ENCODE measurements at regions not wholly inside any gene's neighbourhood (a gene's known extent, or its start where the extent isn't known, plus 50 kb on each side); places are given as distances from the start of the nearest gene placed in this dataset.

DNA sequence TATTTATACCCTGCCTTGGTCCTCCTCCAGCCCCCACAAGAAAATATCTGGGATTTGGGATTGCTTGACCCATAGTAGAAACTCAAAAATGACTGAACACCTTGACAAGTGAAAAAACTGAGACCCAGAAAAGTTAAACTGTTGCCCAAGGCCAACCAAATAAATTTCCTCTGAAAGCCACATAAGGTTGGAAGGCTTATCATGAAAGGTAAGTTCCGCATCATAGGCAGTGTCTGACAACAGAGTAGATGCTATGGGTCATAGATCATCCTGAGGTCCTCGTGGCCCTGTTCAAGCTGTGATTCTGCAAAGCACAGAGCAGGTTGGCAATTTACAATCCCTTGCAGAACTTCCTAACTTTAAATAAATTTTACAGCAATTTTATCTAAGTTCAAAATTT, 140.8 kb upstream of the TSC22D2 start:
- no peak for DNase-seq (ENCODE audit: low read depth)

DNA sequence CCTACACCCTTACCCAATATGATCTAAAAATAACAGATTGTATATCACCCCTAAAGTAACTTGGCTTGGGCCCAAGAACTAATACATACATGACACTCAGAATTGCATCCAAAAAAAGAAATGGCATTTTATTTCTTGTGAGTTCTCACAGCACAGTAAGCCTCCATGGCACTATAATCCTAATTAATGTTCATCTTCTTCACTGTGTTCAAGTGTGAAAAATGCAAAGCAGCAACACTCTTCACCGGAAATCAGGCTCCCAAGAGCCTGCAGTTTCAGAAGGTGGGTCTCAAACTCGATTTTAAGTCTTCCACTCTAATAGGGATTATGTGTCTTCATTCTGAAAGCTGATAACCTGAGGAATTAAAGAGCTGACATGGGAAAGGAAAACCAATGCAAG, 142.8 kb upstream of the TSC22D2 start:
- DNase-seq (ENCODE audit: low read depth): no peak

DNA sequence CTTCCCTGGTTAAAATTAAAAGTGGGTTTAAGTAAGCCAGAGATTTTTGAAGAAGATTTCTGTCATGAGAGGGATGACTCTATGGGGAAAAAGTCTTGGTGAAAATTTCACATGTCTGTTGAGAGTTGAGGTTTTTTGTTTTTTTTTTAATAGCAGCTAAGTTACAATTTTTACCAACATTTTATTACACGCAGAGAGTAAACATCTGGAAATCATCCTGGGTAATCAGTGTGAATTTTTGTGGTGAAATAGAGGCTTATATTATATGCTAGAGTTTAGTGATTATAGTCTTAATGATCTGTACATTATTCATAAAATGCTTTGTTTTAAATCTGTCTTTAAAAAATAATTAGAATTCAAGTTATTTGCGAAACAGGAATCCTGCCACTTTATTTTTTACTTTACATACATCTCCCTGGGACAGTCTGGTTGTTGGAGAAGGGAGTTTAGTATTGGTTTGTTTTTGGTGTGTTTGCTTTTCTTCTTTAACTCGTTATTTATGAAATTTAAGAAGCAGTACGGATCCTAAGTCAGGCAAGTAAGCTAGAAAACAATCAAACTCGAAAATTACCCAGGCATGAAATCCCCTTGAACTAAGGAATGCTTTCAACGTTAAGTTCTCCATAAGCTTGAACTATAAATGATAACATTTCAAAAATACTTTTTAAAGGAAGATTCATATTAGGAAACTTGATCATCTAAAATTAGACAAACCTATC, 143.4 kb upstream of the TSC22D2 start:
- no peak for DNase-seq (ENCODE audit: low read depth)

DNA sequence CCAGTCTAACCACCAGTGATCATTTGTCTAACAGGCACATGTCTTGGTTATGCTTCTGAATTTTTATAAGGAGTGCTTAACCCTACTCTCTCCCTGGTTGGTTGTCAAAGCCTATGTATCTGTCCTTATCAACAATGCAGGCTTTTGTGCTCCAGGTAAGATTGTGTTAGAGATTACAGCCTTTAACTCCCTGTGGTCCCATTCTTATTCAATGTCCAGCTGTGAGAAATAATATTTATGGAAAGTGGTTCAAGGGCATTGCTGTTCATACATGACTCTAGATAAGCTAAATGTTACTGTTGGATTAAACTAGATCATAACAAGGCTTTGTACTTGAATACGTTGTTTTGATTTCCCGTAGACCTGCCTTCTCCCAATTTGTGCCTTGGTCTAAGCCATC, 146.1 kb upstream of the TSC22D2 start:
- no peak for DNase-seq (ENCODE audit: low read depth)

DNA sequence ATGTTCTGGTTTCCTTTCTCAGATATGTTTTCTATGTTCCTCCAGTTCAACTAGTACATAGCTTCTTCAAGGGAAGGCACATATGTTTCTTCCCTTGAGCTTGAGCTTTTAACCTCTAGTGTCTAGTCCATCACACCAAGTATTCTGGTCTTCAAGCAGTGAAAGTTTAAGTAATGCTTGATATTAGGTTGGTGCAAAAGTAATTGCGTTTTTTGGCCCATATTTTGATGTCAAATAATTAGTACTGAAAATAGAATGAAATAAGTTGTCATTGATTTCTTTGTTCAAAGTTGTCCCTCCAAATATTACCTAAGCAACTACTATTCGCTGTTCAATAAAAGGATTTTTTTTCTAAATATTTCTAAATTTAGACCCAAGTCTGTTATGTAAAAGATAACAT, 146.7 kb upstream of the TSC22D2 start:
- DNase-seq (ENCODE audit: low read depth): no peak

DNA sequence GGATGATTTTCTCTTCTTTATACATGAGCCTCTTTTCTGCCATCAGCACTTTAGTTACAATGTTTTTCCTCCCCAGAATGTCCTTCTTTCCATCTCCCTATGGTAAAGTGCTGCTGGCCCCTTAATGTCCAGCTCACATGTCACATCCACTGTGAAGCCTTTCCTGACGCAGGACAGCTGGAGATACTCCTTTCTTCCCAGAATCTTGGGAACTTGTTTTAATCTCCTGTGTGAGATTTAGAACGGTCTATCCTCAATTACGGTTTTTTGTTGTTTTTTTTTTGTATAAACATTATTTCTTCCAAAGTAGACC, 147.7 kb upstream of the TSC22D2 start:
- DNase-seq (ENCODE audit: low read depth): no peak

DNA sequence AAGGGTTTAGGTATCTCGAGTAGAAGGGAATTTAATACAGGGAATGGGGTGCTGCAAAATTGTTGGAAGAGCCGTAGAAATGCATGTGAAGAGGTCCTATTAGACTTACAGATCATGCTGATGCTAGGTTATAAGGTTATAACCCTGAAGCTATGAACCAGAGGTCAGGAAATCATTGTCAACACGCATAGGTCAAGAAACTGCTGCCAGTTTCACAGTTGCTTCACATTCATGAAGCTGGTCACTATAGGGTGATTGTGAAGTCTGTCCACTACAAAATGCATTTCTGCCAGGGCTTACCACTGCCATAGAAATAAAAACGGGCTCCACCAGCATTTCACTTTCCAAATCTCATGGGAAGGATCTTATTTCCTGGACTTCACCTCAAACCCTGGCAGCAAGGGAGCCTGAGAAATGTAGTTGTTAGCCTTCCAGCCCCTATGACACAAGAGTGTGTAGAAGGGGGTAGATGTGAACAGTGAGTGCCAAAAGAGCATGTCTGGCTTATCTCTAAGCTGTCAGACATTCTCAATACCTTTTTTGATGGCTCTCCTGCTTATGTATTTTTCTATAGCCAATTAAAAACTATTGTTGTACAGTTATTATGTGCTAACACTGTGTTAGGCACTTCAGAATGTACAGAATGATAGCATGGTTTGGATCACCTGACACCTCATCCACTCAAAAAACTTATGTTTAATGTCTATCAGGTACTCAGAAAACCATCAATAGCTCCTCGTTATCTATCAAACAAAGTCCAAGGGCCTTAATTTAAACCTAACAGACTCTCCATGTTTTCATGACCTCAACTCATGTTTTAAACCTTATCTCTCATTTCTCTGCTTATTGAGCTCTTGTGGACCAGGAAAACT, 148.3 kb upstream of the TSC22D2 start:
- no peak for DNase-seq (ENCODE audit: low read depth)

DNA sequence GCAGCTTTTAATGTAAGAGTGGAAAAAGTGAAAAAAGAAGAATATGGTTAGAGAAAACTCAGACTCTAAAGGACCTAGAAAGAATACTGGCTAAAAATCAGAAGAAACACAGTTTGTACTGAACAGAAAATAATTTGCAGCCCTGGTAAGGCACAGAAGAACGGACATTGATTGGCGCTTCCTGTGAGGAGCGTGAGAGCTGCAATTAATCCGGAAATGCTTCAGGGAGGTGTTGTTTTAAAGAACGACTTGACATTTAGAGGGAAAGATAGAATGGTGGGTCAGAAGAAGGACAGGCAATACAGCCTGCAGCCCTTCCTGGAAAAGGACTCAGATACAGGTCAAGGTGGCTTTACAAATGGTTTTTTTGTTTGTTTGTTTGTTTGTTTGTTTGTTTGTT, 151.3 kb upstream of the TSC22D2 start:
- DNase-seq (ENCODE audit: low read depth): no peak

DNA sequence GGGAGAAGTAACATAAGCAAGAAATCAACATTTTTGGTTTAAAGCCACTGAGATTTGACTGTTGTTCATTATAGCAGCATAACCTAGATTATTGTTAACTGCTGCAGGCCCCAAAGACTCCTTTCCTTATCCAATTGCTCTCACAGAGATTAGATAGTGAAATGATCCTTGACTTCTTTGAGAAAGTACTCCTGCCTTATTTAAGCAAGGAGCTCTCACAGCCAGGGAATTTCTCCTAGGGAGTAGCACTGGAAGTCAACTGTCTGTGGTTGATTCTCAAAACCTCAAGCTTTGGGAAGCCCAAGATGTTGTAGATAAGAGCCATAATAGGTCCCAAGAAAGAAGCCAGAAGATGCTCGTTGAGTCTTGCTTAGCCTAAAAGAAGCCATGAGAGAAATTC, 151.8 kb upstream of the TSC22D2 start:
- DNase-seq (ENCODE audit: low read depth): no peak

DNA sequence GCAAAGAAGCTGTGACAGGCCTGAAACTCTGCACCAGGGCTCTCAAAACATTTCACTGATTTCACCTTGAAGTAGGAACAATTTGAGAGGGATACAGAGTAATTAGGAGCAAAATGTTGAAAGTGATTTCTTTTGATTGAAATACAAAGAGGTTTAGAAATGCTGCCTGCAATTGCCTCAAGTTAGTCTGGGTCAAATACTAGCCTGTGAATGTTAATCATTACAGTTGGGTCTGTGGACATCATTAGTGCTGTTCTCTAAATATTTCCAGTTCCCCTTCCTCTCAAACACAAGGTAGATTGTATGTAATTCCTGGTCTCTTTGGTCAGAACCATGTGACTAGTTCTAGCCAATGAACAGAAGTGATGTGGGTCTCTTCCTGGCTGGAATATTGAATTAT, 152.3 kb upstream of the TSC22D2 start:
- DNase-seq (ENCODE audit: low read depth): no peak

DNA sequence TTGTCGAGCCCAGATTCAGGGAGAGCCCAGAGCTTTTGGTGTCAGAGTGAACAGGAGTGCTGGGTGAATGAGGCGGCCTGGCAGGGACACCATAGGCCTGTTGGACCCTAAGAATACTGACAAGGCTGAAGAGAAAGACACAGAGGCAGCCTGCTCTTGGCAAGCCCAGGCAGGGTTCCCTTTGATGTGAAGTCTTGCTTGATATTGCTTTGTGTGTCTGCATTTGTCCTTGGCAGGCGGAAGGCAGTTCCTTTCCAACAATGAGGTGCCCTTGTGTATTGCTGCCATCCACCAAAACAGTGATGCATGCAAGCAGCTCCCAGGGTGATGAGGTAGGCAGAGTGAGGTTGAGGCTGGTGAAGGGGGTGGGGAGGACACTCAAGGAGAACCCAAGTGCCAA, 152.7 kb upstream of the TSC22D2 start:
- no peak for DNase-seq (ENCODE audit: low read depth)

DNA sequence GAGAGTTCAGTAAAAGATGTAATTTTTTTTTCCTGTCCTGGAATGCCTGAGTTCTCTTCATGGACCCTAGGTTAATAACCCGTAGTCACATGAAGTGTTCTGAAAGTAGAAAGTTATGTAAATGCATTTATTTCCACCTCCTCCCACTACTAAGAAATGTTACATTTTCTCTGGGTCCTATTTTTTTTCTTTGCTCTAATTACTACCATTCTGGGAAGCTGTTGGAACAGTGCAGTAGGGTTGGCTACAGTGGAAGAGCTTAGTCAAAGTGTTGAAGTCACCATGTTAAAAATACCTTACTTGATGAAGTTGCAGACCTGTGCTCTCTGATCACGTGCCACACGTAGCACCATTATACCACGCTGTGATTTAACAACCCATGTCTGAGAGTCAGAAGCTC, 153.8 kb upstream of the TSC22D2 start:
- no peak for DNase-seq (ENCODE audit: low read depth)

DNA sequence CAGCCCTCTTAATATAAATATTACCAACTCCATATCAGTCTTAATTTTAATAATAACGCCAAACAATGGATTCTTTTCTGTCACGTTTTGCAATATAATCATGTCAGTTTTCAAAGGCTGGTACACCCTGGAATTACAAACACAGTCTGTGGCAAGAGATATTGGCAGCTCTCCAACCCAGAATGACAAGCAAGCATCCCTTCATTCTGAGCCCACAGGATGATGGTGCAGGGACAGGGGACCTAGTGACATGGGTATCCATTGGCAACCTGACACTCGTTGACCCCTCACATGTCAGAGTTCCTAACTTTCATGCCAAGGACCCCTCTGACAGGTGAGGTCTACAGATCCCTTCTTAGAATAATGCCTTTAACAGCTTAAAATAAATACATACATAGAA, 154.5 kb upstream of the TSC22D2 start:
- no peak for DNase-seq (ENCODE audit: low read depth)

DNA sequence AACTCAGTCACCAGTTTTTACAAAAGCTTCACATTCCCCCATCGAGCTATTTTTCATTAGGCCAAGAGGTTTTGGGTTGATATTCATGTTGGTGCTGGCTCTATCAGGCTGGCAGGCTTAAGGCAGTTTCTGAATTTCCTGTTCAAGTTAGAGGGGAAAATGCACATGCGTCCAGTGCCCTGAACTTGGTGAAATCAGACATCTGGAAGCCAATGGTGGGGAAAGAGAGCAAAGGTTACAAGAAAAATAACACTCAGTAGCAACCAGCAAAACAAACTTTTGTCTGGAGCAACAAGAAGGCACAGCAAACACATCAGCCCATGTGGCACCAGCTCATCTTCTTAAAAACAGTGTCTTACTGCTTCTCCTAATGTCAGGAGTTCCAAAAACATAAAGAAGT, 155.6 kb upstream of the TSC22D2 start:
- DNase-seq (ENCODE audit: low read depth): no peak

DNA sequence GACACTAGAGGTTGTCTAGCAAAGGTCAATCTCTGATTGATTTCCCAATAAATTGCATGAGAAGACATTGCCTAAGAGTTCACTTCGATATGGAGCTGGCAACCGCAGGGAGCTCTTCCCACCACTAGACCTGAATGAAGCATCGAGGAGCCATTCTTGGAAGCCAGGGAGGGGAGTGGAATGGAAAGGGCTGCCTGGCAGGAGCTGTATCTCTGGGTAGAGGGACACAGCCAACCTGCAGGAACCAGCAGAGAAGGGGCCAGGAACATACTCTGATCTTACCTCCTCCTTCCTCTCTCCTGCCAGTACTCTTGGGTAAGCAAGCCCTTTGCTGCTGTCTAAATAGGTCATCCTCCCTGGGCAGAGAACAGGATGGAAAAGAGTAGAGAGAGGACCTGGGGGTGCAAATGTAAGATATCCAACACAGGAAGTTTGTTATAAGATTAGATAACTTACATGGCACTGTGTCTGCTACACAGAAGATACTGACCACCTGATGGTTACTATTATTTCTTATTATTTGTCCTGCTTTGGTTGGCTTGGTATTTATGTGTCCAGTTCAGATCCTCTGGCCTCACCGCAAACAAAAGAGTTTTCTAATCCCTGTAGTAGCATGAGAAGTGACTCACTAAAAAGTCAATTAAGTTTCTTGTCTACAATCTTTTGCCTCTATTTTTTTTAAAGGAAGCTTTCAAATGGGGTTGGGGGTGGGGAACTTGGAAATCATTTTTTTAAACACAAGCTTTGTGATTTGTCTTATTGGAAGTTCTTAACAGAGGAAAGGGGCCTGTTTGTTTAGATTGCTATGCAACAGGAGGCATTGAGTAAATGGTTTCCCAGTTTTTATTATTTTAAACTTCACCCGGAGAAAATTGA, 156.7 kb upstream of the TSC22D2 start:
- no peak for DNase-seq (ENCODE audit: low read depth)

DNA sequence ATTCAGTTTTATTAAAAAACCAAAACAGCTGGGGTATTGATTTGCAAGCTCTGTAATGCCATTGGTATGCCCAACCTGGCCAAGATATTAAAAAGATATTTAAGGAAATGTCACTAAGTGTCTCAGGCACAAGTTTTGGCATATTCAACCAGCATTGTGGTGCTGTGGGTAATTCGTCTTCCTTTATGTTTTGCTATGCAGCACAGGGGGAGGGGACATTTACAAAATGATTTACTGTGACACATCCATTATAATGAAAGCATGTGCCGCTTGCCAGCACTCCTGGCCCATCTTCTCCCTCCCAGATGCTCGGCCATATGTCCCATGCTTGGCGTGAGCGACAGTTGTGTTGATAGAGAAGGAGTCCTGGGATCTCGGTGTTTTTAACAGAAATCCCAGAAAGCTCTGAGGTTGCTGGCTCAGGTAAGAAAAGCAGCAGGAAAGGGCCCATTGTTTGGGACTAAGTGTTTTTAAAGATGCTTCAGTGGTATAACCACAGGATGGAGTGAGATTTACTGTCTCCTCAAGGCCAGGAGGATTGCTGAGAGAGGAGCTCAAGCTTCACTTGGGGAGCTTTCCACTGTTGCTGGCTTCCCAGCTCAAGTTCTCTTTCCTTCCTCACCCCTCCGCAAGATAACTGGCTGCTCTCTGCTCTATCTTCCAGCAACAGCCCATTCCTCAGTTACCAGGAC, 158.2 kb upstream of the TSC22D2 start:
- no peak for DNase-seq (ENCODE audit: low read depth)

DNA sequence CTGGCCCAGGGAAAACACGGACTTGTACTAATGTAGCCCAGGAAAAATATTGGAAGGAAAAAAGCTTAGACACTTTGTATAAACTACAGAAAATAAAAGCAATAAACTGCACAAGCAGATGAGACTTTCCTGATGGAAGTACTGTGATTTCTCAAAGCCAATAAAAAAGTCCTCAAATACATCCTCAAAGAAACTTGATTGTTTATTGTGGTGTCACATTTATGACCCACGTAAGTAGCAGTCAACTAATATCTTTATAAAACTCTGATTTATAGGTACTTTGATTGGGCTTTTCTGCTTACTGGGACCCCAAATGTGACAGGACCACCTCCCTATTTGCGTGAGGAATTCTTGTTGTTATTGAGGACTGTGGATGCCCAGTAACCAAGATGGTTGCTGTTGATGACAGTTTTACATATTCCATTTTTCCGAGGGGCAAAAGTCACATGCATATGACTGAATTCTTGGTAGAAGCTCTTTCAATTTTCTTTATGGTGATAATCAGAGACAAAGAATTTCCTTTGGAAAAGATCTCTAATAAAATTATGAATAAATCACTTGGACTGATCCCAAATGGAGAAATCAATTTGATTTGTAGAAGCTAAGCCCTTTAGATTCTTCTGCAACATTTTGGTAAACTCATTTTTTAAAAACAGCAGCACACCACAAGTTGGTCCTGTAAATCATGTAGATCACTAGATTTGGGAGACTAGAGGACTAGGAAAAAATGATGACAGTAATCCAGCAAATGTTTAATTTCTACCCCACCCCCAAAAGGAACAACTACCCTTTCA, 159.0 kb upstream of the TSC22D2 start:
- DNase-seq (ENCODE audit: low read depth): no peak

DNA sequence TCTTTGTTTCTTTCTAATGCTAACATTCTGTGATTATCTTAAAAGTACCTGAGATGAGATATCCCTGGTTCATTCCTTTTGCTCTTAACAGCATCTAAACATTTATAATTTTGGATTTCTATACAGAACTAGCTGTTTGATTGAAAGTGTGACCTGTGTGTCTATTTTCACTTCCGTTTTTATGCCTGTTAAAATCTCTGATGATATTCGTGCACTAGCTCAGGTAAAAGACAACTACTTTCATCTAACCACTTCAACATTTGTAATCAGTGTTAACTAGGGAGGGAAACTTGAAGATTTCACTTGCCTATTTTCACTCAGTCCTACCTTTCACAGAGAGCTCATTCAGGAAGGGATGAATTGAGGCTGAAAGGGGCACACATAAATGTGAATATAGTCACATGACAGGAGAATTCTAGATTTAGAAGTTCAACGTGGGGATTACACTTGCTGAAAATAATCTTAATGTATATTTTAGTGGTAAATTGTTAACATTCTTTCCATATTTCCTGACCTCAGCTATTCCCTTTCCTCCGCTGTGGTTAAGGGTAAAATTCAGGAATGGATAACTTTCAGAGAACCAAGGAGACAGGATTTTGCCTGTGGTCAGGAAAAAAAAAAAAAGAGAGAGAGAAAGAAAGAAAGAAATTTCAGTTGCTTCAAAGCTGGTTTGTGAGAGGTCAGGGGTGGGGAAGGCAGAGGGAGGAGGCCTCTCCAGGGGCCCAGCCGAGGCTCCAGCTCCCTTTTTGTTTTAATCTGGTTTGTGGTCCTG, 159.8 kb upstream of the TSC22D2 start:
- DNase-seq (ENCODE audit: low read depth): peak; percentile 83

DNA sequence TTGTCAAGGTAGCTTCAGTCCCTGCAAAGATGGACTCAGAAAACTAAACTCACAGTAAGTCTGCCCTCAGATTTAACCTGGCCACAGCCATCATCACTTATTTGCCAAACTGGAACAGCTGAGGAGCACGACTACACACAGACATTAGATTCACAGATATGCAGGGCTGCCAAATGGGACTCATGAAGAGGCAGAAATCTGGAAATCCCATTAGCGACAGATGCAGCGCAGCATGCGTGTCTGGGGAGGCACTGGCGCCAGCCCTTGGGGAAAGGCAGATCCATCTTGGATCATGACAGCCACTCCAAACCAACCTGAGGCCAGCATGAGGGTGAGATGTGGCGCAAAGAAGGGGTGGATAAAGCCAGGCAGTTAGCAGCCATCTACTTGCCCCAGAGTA, 160.7 kb upstream of the TSC22D2 start:
- no peak for DNase-seq (ENCODE audit: low read depth)

DNA sequence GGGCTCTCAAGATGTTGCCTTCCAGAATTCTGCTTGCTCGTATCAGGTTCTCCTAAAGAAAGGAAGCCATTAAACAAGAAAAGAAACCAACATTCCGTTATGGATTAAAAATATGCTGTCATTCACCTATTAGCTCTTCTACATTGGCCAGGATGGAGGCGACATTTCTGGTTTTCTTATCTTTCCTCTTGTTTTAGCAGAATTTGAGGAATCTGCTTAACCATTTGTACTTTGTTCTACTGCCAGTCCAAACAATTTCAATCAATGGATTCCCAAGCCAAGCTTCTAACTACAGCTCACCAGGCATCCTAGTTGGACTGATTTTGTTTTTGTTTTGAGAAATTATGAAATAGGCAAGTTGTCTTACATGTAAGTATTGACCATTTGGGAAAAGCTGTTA, 164.6 kb upstream of the TSC22D2 start:
- DNase-seq (ENCODE audit: low read depth): no peak

Data from HS-5 (cell line).